Testis (tissue), 2 donors: ENCODE measurements at regions not wholly inside any gene's neighbourhood (a gene's known extent, or its start where the extent isn't known, plus 50 kb on each side); places are given as distances from the start of the nearest gene placed in this dataset.

Experiments used
- CTCF ChIP-seq, 3 experiments: fragments of 450-650 bp in 2 of 3; fragments of 200-600 bp in 1 of 3; sonication (generic) in 1 of 3; IDR thresholded peaks; one replicate each; pipeline ENCODE4 v1.5.1; 2016 to 2019; ENCODE audit warnings: antibody characterized with exemption in 3 of 3, mild to moderate bottlenecking in 2 of 3, moderate library complexity in 1 of 3
- POLR2A ChIP-seq: fragments of 450-650 bp; IDR thresholded peaks from one replicate; pipeline ENCODE4 v1.6.1; 2017; ENCODE audit warnings: antibody characterized with exemption, mild to moderate bottlenecking, moderate library complexity

- TF ChIP-seq CTCF (IDR thresholded peaks at IDR 0.05), result no peak
- TF ChIP-seq POLR2A, result no peak
Observed at GRCh38 chr12:126185025-126185424, 1119.8 kb downstream of the AACS start.
